DND-41 (cell line): ENCODE measurements at regions not wholly inside any gene's neighbourhood (a gene's known extent, or its start where the extent isn't known, plus 50 kb on each side); places are given as distances from the start of the nearest gene placed in this dataset.

Source experiments
- ATAC-seq: fragments of 200-7000 bp; cut with Tn5 transposase; 3 replicates; pipeline ENCODE4 v1.9.1; 2021; ENCODE audit warnings: low read depth; ENCODE audit not compliant: insufficient read depth
- DNase-seq: peaks from one replicate; pipeline ENCODE4 v3.0.0-alpha.2; 2020
- H2AFZ ChIP-seq: 2 replicates; pipeline ENCODE4 v1.6.0; 2012; ENCODE audit warnings: low read depth, low read length
- H3K27ac ChIP-seq: 2 replicates; pipeline ENCODE4 v1.5.1; 2012; ENCODE audit warnings: low read length, inconsistent platforms
- H3K27me3 ChIP-seq: fragments of 200-600 bp; sonication (generic); 2 replicates; pipeline ENCODE4 v1.6.0; 2012; ENCODE audit warnings: low read length, mild to moderate bottlenecking, inconsistent platforms; ENCODE audit not compliant: insufficient read depth, poor library complexity
- H3K36me3 ChIP-seq: 2 replicates; pipeline ENCODE4 v1.5.1; 2012; ENCODE audit warnings: low read length, inconsistent platforms; ENCODE audit not compliant: insufficient read depth
- H3K4me1 ChIP-seq: 2 replicates; pipeline ENCODE4 v1.5.1; 2012; ENCODE audit warnings: mild to moderate bottlenecking, low read length; ENCODE audit not compliant: insufficient read depth
- H3K4me2 ChIP-seq: 2 replicates; pipeline ENCODE4 v1.6.0; 2012; ENCODE audit warnings: mild to moderate bottlenecking, moderate library complexity, low read length, inconsistent platforms; ENCODE audit not compliant: insufficient read depth
- H3K4me3 ChIP-seq, 2 experiments: fragments of 200-600 bp in 1 of 2; shearing (Covaris generic) in 1 of 2; 2 replicates each; pipeline ENCODE4 v1.5.1; 2012 to 2016; ENCODE audit warnings: inconsistent platforms in 2 of 2, low read length in 2 of 2, mild to moderate bottlenecking in 2 of 2, low read depth in 1 of 2, moderate library complexity in 1 of 2
- H3K79me2 ChIP-seq: 2 replicates; pipeline ENCODE4 v1.6.0; 2012; ENCODE audit warnings: low read length, inconsistent platforms; ENCODE audit not compliant: insufficient read depth
- H3K9ac ChIP-seq: 2 replicates; pipeline ENCODE4 v1.6.0; 2012; ENCODE audit warnings: low read depth, mild to moderate bottlenecking, inconsistent platforms, low read length, moderate library complexity
- H3K9me3 ChIP-seq: 2 replicates; pipeline ENCODE4 v1.5.1; 2012; ENCODE audit warnings: low read length, moderate library complexity, mild to moderate bottlenecking, inconsistent platforms; ENCODE audit not compliant: insufficient read depth, severe bottlenecking
- H4K20me1 ChIP-seq: 2 replicates; pipeline ENCODE4 v1.6.0; 2012; ENCODE audit warnings: low read length; ENCODE audit not compliant: insufficient read depth
- CTCF ChIP-seq: IDR thresholded peaks from 2 replicates; pipeline ENCODE4 v1.5.1; 2012; ENCODE audit warnings: borderline replicate concordance, low read length, moderate library complexity, mild to moderate bottlenecking; ENCODE audit not compliant: poor library complexity, severe bottlenecking; ENCODE audit errors: extremely low read depth
- EZH2 ChIP-seq: IDR thresholded peaks from 3 replicates; pipeline ENCODE4 v1.6.1; 2012; ENCODE audit warnings: borderline replicate concordance, low read depth, mild to moderate bottlenecking, moderate library complexity, low read length, inconsistent platforms; ENCODE audit not compliant: severe bottlenecking

- Histone ChIP-seq H3K27ac (no peak overlapping the region), H3K4me3 (no peak overlapping the region), H3K9me3 (no peaks in the 10 kb centered on the region), H4K20me1 (no peaks in the 10 kb centered on the region), H3K4me1 (no peaks in the 10 kb centered on the region), H3K79me2 (no peaks in the 10 kb centered on the region), H3K36me3 (no peaks in the 10 kb centered on the region), H3K9ac (no peak overlapping the region), H2AFZ (no peak overlapping the region), H3K4me2 (no peak overlapping the region), H3K27me3 (peaks cover 8% of the 10 kb centered on the region)
- no peak for TF ChIP-seq CTCF
- no peak for TF ChIP-seq EZH2
- DNase-seq, result no peak
- no peak for ATAC-seq
Observed at GRCh38 chr1:113321771-113322387, 68.4 kb upstream of the MAGI3 start.

- DNase-seq (no peak), ATAC-seq (no peak)
- no peaks in the 10 kb centered on the region for H3K79me2 ChIP-seq
- no peak for TF ChIP-seq EZH2
- no peak for TF ChIP-seq CTCF
- H3K9me3 ChIP-seq, result no peaks in the 10 kb centered on the region
- H3K27me3 ChIP-seq, result peaks cover 8% of the 10 kb centered on the region
- no peak overlapping the region for H3K4me3 ChIP-seq
- no peaks in the 10 kb centered on the region for H3K4me1 ChIP-seq
- H2AFZ ChIP-seq, result no peak overlapping the region
- no peak overlapping the region for H3K27ac ChIP-seq
- no peak overlapping the region for H3K4me2 ChIP-seq
- H4K20me1 ChIP-seq, result no peaks in the 10 kb centered on the region
- no peak overlapping the region for H3K9ac ChIP-seq
- no peaks in the 10 kb centered on the region for H3K36me3 ChIP-seq
Observed at GRCh38 chr1:113322439-113322838, 67.9 kb upstream of the MAGI3 start.

- no peak overlapping the region for H3K9ac ChIP-seq
- no peak for DNase-seq
- no peak overlapping the region for H3K4me3 ChIP-seq
Observed at GRCh38 chr1:113325022-113325421, 65.3 kb upstream of the MAGI3 start.

More at GRCh38 chr1:113325022-113325421, 65.3 kb upstream of the MAGI3 start:
- no peak for ATAC-seq
- peaks cover 8% of the 10 kb centered on the region for H3K27me3 ChIP-seq
- TF ChIP-seq CTCF, result no peak
- TF ChIP-seq EZH2, result no peak
- no peak overlapping the region for H3K4me2 ChIP-seq
- no peaks in the 10 kb centered on the region for H4K20me1 ChIP-seq
- H3K79me2 ChIP-seq, result no peaks in the 10 kb centered on the region
- H3K27ac ChIP-seq, result no peak overlapping the region
- no peaks in the 10 kb centered on the region for H3K9me3 ChIP-seq
- H3K4me1 ChIP-seq, result no peaks in the 10 kb centered on the region
- H2AFZ ChIP-seq, result no peak overlapping the region
- H3K36me3 ChIP-seq, result no peaks in the 10 kb centered on the region
